Stimulated activated CD4-positive, alpha-beta T cell treated with anti-CD3 and anti-CD28 coated beads, Interleukin-15, amount 100 ng/mL, for 1 hour (primary cell): ENCODE measurements at regions not wholly inside any gene's neighbourhood (a gene's known extent, or its start where the extent isn't known, plus 50 kb on each side); places are given as distances from the start of the nearest gene placed in this dataset.
"Not testable (repeated sequence)": the region's sequence is repeated elsewhere in the genome, so short reads cannot be mapped to it uniquely, and the experiment has no call there.

Experiments used
- DNase-seq, 2 donors: peaks; one replicate each; pipeline ENCODE4 v3.0.0-alpha.2; 2020; ENCODE audit warnings: low read depth in 1 of 2, low spot score in 1 of 2

GRCh38 chr9:95785209-95785608 is 90.3 kb upstream of the ERCC6L2 start:
- DNase-seq = no peak

DNA sequence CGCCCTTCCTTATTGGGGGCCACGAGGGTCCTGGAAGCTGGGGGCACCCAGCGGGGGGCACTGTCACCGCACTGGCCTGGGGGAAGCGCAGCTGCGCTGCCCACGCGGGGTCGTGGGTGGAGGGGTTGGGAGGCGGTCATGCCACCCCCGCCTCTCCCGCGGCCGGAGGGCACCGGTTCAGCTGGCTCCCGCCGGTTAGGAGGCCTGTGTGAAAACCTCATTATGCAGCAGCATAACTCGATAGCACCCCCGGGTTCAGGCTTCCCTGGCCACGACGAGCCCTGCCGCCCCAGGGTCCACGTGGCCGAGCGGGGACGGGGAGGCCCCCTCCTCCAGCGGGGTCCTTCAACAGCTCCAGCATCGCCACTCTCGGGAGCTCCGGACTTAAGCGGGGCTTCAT is 91.2 kb upstream of the ERCC6L2 start:
- DNase-seq = no peak

DNA sequence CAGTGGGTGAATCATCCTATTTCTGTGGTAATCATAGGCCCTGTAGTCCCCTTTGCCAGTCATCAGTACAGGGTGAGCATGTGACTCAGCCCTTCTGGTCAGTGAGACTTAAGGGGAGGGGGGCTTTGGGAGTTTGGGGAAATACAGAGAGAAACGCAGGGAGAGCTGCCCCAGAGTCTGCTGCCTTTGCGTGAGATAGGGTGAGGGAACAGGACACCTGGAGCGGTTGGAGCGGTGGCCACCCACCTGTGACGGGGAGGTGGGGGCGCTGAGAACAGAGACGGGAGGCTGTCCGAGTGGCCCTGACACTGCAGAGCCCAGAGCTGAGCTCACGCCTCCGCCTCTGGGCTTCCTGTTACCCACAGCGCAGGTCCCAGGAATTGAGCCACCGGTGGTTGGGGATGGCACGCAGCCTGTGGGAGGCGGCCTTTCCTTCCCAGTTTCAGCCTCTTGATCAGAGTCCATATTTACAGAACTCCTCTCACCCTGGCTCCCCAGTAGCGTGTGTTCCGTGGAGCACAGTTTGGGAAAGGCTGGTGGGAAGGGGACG is 92.0 kb upstream of the ERCC6L2 start:
- no peak for DNase-seq

- no peak for DNase-seq
Measured at GRCh38 chr9:95780751-95781150, 94.7 kb upstream of the ERCC6L2 start.

DNA sequence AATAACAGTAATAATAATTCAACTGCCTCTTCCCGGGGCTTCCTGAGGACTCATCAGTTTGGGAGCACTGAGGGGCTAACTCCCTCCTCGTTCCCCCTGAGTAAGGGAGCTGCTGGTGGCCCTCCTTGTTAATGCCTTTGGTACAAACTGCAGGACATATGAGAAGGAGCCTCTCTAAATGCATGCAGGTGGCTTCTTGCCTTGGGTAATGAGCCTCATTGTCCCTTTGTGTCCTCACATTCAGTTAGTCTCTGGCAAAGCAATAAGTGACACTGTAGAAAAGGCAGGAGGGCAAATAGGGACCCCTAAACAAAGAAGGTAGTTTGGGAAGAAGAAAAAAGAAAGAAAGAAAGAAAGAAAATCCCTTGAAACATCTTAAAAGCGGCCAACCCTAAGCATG is 95.4 kb upstream of the ERCC6L2 start:
- no peak for DNase-seq

GRCh38 chr9:95779597-95779996 is 95.9 kb upstream of the ERCC6L2 start:
- not testable (repeated sequence) for DNase-seq

DNA sequence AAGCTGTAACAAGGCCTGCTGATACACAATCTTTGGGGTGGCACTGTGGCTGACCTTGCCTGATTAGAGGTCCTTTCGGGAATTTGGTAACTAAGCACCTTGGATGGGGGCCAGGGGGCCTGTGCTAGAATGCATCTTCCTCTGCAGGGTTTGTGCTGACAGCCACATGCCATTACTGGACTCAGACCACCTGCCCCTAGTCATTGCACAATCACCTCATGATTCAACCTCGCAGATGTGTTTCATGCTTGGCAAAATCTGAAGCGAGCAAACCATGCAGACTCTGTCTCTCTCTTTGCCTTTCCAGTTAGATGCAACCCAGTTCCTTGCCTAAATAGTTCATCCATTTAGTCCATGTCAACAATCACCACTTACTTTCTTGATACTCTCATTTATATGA is 96.5 kb upstream of the ERCC6L2 start:
- no peak for DNase-seq

DNA sequence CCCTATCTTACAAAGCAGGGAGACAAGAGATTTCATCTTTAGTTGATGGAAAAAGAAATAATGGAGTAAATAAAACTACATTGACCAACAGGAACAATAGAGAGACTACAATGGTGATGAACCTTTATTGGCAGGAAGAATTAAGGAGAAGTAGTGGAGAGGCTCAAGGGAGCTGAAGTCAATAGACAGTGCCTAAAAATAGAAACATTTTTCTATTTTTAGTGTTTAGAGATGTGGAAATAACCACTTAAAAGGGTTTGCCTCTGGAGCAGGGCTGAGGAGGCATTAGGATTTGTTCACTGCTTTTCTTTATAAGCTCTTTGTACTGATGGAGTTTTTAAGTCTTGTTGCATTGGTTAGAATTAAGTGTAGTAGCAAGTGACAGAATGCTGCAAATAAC is 98.4 kb upstream of the ERCC6L2 start:
- no peak for DNase-seq

GRCh38 chr9:95776176-95776575 is 99.3 kb upstream of the ERCC6L2 start:
- no peak for DNase-seq

- DNase-seq = no peak
Measured at GRCh38 chr9:95775191-95775590, 100.3 kb upstream of the ERCC6L2 start.

DNA sequence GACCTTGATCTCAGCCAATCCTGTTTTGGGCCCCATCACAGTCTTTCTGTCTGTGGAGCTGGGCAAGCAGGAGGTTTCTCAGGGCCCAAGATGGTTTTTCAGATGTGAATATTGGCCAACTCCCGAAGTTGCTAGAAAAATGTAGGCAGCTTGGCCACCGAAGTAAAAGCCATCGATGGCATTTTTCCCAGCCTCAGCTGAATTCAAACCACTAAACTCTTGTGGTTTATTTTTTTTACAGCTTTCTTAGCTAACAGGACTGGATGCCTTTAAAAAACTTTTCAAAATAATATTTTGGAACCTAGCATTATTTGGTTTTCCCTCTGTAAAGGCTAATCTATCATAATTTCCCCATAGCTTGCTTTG is 102.5 kb upstream of the ERCC6L2 start:
- no peak for DNase-seq

- DNase-seq = no peak
Measured at GRCh38 chr9:95772320-95773052, 103.0 kb upstream of the ERCC6L2 start.

GRCh38 chr9:95771556-95772246 is 103.8 kb upstream of the ERCC6L2 start:
- DNase-seq = no peak

DNA sequence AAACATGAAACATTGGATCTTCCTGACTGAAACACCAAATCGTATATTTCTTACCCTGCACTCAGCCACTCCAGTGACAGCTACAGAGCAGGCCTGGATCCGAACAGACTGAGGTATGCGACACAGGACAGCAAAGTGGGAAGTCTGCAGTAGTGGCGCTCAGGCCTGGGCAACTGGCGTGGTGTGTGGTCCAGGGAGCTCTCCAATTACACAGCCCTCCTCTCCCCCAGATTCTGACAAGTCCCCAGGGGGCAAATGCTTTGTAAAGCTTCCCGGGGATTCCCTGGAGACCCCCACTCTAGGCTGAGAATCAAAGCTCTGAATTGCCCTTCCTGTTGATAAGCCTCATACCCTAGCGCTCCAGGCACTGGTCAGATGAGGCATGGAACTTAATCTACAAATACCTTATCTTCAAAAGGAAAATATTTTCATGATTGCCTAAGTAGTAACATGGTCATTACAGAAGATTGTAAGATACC is 104.8 kb upstream of the ERCC6L2 start:
- no peak for DNase-seq

DNA sequence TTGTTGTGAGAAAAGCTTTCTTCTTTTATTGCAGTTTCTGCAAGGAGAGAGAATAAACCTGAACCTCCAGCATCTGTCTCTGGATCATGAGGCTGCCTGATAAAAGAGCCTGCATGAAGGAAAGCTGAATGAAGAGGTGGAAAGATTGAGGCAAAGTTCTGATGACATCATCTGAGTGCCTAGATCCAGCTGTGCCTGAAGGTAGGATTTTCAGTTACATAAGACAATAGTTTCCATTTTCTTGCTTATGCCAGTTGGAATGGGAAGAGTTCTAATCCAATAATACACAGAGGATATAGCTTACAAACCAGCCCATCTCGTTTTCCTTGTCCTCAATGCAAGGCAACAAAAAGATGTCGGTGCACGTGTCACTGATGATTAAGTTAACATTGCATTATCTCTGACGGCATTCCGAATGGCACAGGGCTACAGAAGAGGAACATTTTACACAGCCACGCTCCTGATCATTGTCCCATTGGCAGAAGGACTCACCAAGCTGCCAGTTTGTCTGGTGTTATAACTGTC is 105.5 kb upstream of the ERCC6L2 start:
- no peak for DNase-seq

DNA sequence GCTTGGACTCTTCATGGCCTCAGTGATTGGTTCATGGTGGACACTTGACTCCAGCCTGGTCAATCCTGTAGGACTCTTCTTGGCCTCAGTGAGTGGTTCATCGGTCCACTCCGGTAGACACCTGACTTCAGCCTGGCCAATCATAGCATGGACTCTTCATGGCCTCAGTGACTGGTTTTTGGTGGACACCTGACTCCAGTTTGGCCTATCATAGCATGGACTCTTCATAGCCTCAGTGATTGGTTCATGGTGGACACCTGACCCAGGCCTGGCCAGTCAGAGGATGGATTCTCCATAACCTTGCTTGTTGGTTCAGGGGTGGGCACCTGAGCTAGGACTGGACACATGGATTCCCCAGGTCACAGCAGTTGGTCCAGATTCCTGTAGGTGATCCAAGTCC is 106.0 kb upstream of the ERCC6L2 start:
- no peak for DNase-seq

DNA sequence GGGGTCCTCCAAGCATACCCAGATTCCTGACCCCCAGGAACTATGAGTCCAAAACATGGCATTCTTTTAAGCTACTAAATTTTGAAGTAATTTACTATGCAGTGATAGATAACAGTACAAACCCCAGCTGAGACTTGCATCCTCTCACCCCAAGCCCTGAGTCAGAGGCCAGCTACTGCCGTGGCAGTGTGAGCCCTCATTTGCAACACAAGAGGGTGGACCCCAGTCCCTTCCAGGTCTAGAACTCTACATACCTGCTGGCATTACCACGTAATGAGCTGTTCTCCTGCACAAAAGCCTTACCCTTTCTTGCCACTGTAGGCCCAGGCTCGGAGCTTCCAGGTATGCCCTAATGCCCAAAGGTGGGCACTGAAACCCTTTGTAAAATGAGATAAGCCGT is 108.6 kb upstream of the ERCC6L2 start:
- no peak for DNase-seq

DNA sequence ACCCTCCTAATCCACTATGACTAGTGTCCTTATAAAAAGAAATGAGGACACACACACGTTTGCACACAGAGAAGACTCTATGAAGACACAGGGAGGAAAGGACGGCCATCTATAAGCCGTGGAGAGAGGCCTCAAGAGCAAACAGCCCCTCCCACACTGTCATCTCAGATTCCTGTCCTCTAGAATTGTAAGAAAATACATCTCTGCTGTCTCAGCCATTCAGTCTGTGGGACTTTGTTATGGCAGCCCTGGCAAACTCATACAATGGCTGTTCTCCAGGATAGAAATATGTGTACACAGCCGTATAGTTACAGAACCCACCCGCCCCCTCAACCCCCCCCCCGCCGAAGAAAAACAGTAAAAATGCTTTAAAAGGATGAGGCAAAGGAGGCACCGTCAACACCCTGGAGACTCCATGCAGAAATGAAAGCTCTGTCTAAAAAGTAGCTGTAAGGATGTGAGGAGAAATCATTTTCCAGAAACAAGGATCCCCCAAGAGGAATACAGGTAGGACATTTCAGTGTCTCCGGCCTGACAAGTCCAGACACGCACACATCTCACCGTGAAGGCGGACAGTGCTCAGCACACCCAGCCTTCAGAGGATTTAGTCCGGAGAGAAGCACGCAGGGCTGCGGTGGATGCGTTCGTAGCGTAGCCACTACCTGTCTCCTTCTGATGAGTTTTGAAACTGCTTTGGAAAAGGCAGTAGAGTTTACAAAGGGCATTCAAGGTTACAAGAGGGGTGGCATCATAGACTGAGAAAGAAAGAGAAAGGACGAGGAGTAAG is 110.8 kb upstream of the ERCC6L2 start:
- no peak for DNase-seq

GRCh38 chr9:95763983-95764382 is 111.5 kb upstream of the ERCC6L2 start:
- no peak for DNase-seq

- no peak for DNase-seq
Measured at GRCh38 chr9:95763006-95763405, 112.5 kb upstream of the ERCC6L2 start.

DNA sequence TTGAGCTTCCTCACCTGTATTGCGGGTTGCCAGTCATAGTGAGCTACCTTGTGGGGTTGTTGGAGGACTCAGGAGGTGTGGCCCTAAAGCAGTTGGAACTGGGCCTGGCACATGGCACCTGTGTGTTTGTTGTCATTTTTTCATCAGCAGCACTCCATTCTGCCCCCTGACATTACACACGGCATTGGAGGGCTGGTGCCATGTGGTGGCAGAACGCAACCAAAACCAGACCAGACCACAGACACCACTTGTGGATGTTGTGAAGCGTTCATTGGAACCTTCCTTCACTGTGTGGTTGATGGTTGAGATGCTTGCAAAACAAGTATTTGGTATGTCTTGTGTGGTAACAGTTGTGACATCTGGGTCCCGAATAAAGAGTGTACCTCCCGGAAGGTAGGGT is 113.2 kb upstream of the ERCC6L2 start:
- no peak for DNase-seq

DNA sequence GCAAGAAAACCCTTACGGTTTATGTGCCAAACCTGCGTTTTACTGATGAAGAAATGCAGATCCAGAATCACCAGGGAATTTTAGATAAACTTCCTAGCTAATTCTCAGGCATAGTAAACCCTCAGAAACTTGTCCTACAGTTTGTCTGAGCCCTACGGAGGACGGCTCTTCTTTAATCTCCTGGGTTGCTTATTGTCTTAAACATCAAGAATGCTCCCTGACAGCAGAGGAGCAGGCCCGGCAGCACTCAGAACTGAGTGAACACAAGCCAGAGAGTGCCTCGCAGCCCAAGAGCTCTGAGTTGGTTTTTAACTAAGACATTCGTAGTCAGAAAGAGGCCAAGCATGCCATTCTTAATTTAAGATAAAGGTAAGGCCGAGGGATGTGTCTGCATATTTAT is 114.7 kb upstream of the ERCC6L2 start:
- DNase-seq = no peak
